ENCODE measurements at regions not wholly inside any gene's neighbourhood (a gene's known extent, or its start where the extent isn't known, plus 50 kb on each side); places are given as distances from the start of the nearest gene placed in this dataset.

GRCh38 chr3:148004331-148004730, 595.2 kb downstream of the ZIC1 start:
- H3K4me1 ChIP-seq (ENCODE audit: control insufficient read depth, insufficient read depth, low read length, poor library complexity, severe bottlenecking) = no peaks in the 10 kb centered on the region
- no peaks in the 10 kb centered on the region for H3K9me3 ChIP-seq (ENCODE audit: control insufficient read depth, low read length)
- 90 to 94% methylated on average over 2 of the region's 3 CpGs for WGBS, 2 experiments (ENCODE audit: insufficient coverage in 2 of 2)
- no peaks in the 10 kb centered on the region for H3K36me3 ChIP-seq (ENCODE audit: control insufficient read depth, insufficient read depth, low read length)
- no peak overlapping the region for H3K4me3 ChIP-seq (ENCODE audit: extremely low read depth, insufficient read depth, low read length, poor library complexity, severe bottlenecking)
- H3K27ac ChIP-seq (ENCODE audit: low read depth, low read length, severe bottlenecking) = no peak overlapping the region

GRCh38 chr3:148005456-148005855, 596.3 kb downstream of the ZIC1 start:
- no peak overlapping the region for H3K27ac ChIP-seq (ENCODE audit: low read depth, low read length, severe bottlenecking)
- H3K4me1 ChIP-seq (ENCODE audit: control insufficient read depth, insufficient read depth, low read length, poor library complexity, severe bottlenecking) = no peaks in the 10 kb centered on the region
- no peak overlapping the region for H3K4me3 ChIP-seq (ENCODE audit: extremely low read depth, insufficient read depth, low read length, poor library complexity, severe bottlenecking)
- no CpG with 5 or more reads among the region's 2 CpGs for WGBS, 2 experiments (ENCODE audit: insufficient coverage in 2 of 2)
- no peaks in the 10 kb centered on the region for H3K9me3 ChIP-seq (ENCODE audit: control insufficient read depth, low read length)
- no peaks in the 10 kb centered on the region for H3K36me3 ChIP-seq (ENCODE audit: control insufficient read depth, insufficient read depth, low read length)

GRCh38 chr3:148006508-148006907, 597.3 kb downstream of the ZIC1 start:
- Histone ChIP-seq H3K27ac (ENCODE audit: low read depth, low read length, severe bottlenecking) (no peak overlapping the region), H3K9me3 (ENCODE audit: control insufficient read depth, low read length) (no peaks in the 10 kb centered on the region), H3K4me1 (ENCODE audit: control insufficient read depth, insufficient read depth, low read length, poor library complexity, severe bottlenecking) (no peaks in the 10 kb centered on the region), H3K36me3 (ENCODE audit: control insufficient read depth, insufficient read depth, low read length) (no peaks in the 10 kb centered on the region), H3K4me3 (ENCODE audit: extremely low read depth, insufficient read depth, low read length, poor library complexity, severe bottlenecking) (no peak overlapping the region)

- H3K4me1 ChIP-seq (ENCODE audit: control insufficient read depth, insufficient read depth, low read length, poor library complexity, severe bottlenecking) = no peaks in the 10 kb centered on the region
- WGBS, 2 experiments (ENCODE audit: insufficient coverage in 2 of 2) = no CpG with 5 or more reads among the region's 1 CpG
- no peaks in the 10 kb centered on the region for H3K9me3 ChIP-seq (ENCODE audit: control insufficient read depth, low read length)
Observed at GRCh38 chr3:148008591-148008990, 599.4 kb downstream of the ZIC1 start.

GRCh38 chr3:148020861-148021260, 611.7 kb downstream of the ZIC1 start:
- Histone ChIP-seq H3K9me3 (ENCODE audit: control insufficient read depth, low read length) (no peaks in the 10 kb centered on the region), H3K4me1 (ENCODE audit: control insufficient read depth, insufficient read depth, low read length, poor library complexity, severe bottlenecking) (no peaks in the 10 kb centered on the region), H3K36me3 (ENCODE audit: control insufficient read depth, insufficient read depth, low read length) (no peaks in the 10 kb centered on the region), H3K4me3 (ENCODE audit: extremely low read depth, insufficient read depth, low read length, poor library complexity, severe bottlenecking) (no peak overlapping the region), H3K27ac (ENCODE audit: low read depth, low read length, severe bottlenecking) (no peak overlapping the region)
- WGBS, 2 experiments (ENCODE audit: insufficient coverage in 2 of 2) = no CpG with 5 or more reads among the region's 1 CpG

More at GRCh38 chr3:148008591-148008990, 599.4 kb downstream of the ZIC1 start:
- Histone ChIP-seq H3K4me3 (ENCODE audit: extremely low read depth, insufficient read depth, low read length, poor library complexity, severe bottlenecking) (no peak overlapping the region), H3K36me3 (ENCODE audit: control insufficient read depth, insufficient read depth, low read length) (no peaks in the 10 kb centered on the region), H3K27ac (ENCODE audit: low read depth, low read length, severe bottlenecking) (no peak overlapping the region)

- WGBS, 2 experiments (ENCODE audit: insufficient coverage in 2 of 2) = 94 to 97% methylated on average over 6 of the region's 6 CpGs
- Histone ChIP-seq H3K9me3 (ENCODE audit: control insufficient read depth, low read length) (no peaks in the 10 kb centered on the region), H3K4me1 (ENCODE audit: control insufficient read depth, insufficient read depth, low read length, poor library complexity, severe bottlenecking) (no peaks in the 10 kb centered on the region), H3K36me3 (ENCODE audit: control insufficient read depth, insufficient read depth, low read length) (no peaks in the 10 kb centered on the region), H3K27ac (ENCODE audit: low read depth, low read length, severe bottlenecking) (no peak overlapping the region), H3K4me3 (ENCODE audit: extremely low read depth, insufficient read depth, low read length, poor library complexity, severe bottlenecking) (no peak overlapping the region)
Observed at GRCh38 chr3:148021381-148021780, 612.2 kb downstream of the ZIC1 start.

GRCh38 chr3:148023994-148024393, 614.8 kb downstream of the ZIC1 start:
- no peak overlapping the region for H3K27ac ChIP-seq (ENCODE audit: low read depth, low read length, severe bottlenecking)
- 95 to 100% methylated on average over 2 to 4 of the region's 6 CpGs for WGBS, 2 experiments (ENCODE audit: insufficient coverage in 2 of 2)
- H3K4me3 ChIP-seq (ENCODE audit: extremely low read depth, insufficient read depth, low read length, poor library complexity, severe bottlenecking) = no peak overlapping the region
- H3K4me1 ChIP-seq (ENCODE audit: control insufficient read depth, insufficient read depth, low read length, poor library complexity, severe bottlenecking) = no peaks in the 10 kb centered on the region
- H3K36me3 ChIP-seq (ENCODE audit: control insufficient read depth, insufficient read depth, low read length) = no peaks in the 10 kb centered on the region
- no peaks in the 10 kb centered on the region for H3K9me3 ChIP-seq (ENCODE audit: control insufficient read depth, low read length)

- Histone ChIP-seq H3K36me3 (ENCODE audit: control insufficient read depth, insufficient read depth, low read length) (no peaks in the 10 kb centered on the region), H3K27ac (ENCODE audit: low read depth, low read length, severe bottlenecking) (no peak overlapping the region), H3K9me3 (ENCODE audit: control insufficient read depth, low read length) (no peaks in the 10 kb centered on the region), H3K4me1 (ENCODE audit: control insufficient read depth, insufficient read depth, low read length, poor library complexity, severe bottlenecking) (no peaks in the 10 kb centered on the region), H3K4me3 (ENCODE audit: extremely low read depth, insufficient read depth, low read length, poor library complexity, severe bottlenecking) (no peak overlapping the region)
- WGBS, 2 experiments (ENCODE audit: insufficient coverage in 2 of 2) = 87 to 91% methylated on average over 5 to 6 of the region's 6 CpGs
Observed at GRCh38 chr3:148026009-148026588, 616.9 kb downstream of the ZIC1 start.

- Histone ChIP-seq H3K4me3 (ENCODE audit: extremely low read depth, insufficient read depth, low read length, poor library complexity, severe bottlenecking) (no peak overlapping the region), H3K4me1 (ENCODE audit: control insufficient read depth, insufficient read depth, low read length, poor library complexity, severe bottlenecking) (no peaks in the 10 kb centered on the region), H3K9me3 (ENCODE audit: control insufficient read depth, low read length) (no peaks in the 10 kb centered on the region), H3K36me3 (ENCODE audit: control insufficient read depth, insufficient read depth, low read length) (no peaks in the 10 kb centered on the region), H3K27ac (ENCODE audit: low read depth, low read length, severe bottlenecking) (no peak overlapping the region)
- 100% methylated on average over 1 of the region's 2 CpGs; no CpG with 5 or more reads in 1 of the 2 experiments for WGBS, 2 experiments (ENCODE audit: insufficient coverage in 2 of 2)
Observed at GRCh38 chr3:148030975-148031374, 621.8 kb downstream of the ZIC1 start.

- 88 to 100% methylated on average over 2 to 3 of the region's 3 CpGs for WGBS, 2 experiments (ENCODE audit: insufficient coverage in 2 of 2)
Observed at GRCh38 chr3:148034353-148034752, 625.2 kb downstream of the ZIC1 start.

GRCh38 chr3:148036331-148036876, 627.2 kb downstream of the ZIC1 start:
- no peaks in the 10 kb centered on the region for H3K9me3 ChIP-seq (ENCODE audit: control insufficient read depth, low read length)
- H3K4me1 ChIP-seq (ENCODE audit: control insufficient read depth, insufficient read depth, low read length, poor library complexity, severe bottlenecking) = no peaks in the 10 kb centered on the region
- H3K27ac ChIP-seq (ENCODE audit: low read depth, low read length, severe bottlenecking) = no peak overlapping the region
- WGBS, 2 experiments (ENCODE audit: insufficient coverage in 2 of 2) = 65% methylated on average over 2 of the region's 5 CpGs; no CpG with 5 or more reads in 1 of the 2 experiments
- H3K4me3 ChIP-seq (ENCODE audit: extremely low read depth, insufficient read depth, low read length, poor library complexity, severe bottlenecking) = no peak overlapping the region
- H3K36me3 ChIP-seq (ENCODE audit: control insufficient read depth, insufficient read depth, low read length) = no peaks in the 10 kb centered on the region

More at GRCh38 chr3:148034353-148034752, 625.2 kb downstream of the ZIC1 start:
- Histone ChIP-seq H3K9me3 (ENCODE audit: control insufficient read depth, low read length) (no peaks in the 10 kb centered on the region), H3K36me3 (ENCODE audit: control insufficient read depth, insufficient read depth, low read length) (no peaks in the 10 kb centered on the region), H3K4me3 (ENCODE audit: extremely low read depth, insufficient read depth, low read length, poor library complexity, severe bottlenecking) (no peak overlapping the region), H3K27ac (ENCODE audit: low read depth, low read length, severe bottlenecking) (no peak overlapping the region), H3K4me1 (ENCODE audit: control insufficient read depth, insufficient read depth, low read length, poor library complexity, severe bottlenecking) (no peaks in the 10 kb centered on the region)

Data from mesodermal cell (in vitro differentiated cells).